Suprapubic skin (tissue), 4 donors: ENCODE measurements at regions not wholly inside any gene's neighbourhood (a gene's known extent, or its start where the extent isn't known, plus 50 kb on each side); places are given as distances from the start of the nearest gene placed in this dataset.

ENCODE experiments used
- DNase-seq, 2 donors: peaks; one replicate each; pipeline ENCODE4 v3.0.0-alpha.2; 2019; ENCODE audit warnings: low spot score in 2 of 2
- H3K27ac ChIP-seq: fragments of 200-600 bp; sonication (generic); one replicate; pipeline ENCODE4 v1.5.1; 2019
- H3K27me3 ChIP-seq: fragments of 200-600 bp; sonication (generic); one replicate; pipeline ENCODE4 v1.5.1; 2019
- H3K36me3 ChIP-seq: fragments of 200-600 bp; sonication (generic); one replicate; pipeline ENCODE4 v1.5.1; 2019
- H3K4me1 ChIP-seq: fragments of 200-600 bp; sonication (generic); one replicate; pipeline ENCODE4 v1.5.1; 2019
- H3K4me3 ChIP-seq: fragments of 200-600 bp; sonication (generic); one replicate; pipeline ENCODE4 v1.5.1; 2019; ENCODE audit warnings: mild to moderate bottlenecking
- H3K9me3 ChIP-seq: fragments of 200-600 bp; sonication (generic); one replicate; pipeline ENCODE4 v1.5.1; 2019
- EP300 ChIP-seq: sonication (generic); formaldehyde crosslinking; IDR thresholded peaks from one replicate; pipeline ENCODE4 v1.6.1; 2017; ENCODE audit warnings: antibody characterized with exemption
- POLR2A ChIP-seq, 2 donors: fragments of 450-650 bp; IDR thresholded peaks; one replicate each; pipeline ENCODE4 v1.6.1; 2017; ENCODE audit warnings: antibody characterized with exemption in 2 of 2, mild to moderate bottlenecking in 2 of 2, moderate library complexity in 2 of 2
- POLR2AphosphoS5 ChIP-seq, 3 donors: sonication (generic); formaldehyde crosslinking; IDR thresholded peaks; one replicate each; pipeline ENCODE4 v1.6.1; 2017; ENCODE audit warnings: antibody characterized with exemption in 3 of 3
- WGBS: methylation state at CpG from one replicate; pipeline ENCODE4 v1.1.5; 2018; 5-methylcytosine and 5-hydroxymethylcytosine counted together
- TF ChIP-seq, protein P1 (sequence below), 2 donors: fragments of 200-600 bp in 1 of 2; fragments of 450-650 bp in 1 of 2; sonication (generic) in 1 of 2; IDR thresholded peaks; one replicate each; pipeline ENCODE4 v1.5.1; 2016 to 2019; ENCODE audit warnings: antibody characterized with exemption in 2 of 2, mild to moderate bottlenecking in 1 of 2, moderate library complexity in 1 of 2

- H3K4me3 ChIP-seq = no peak overlapping the region
- H3K4me1 ChIP-seq = no peaks in the 10 kb centered on the region
- no peaks in the 10 kb centered on the region for H3K36me3 ChIP-seq
- WGBS = 80% methylated on average over 3 of the region's 3 CpGs
- DNase-seq = no peak
- H3K27me3 ChIP-seq = no peaks in the 10 kb centered on the region
- TF ChIP-seq POLR2A (IDR thresholded peaks at IDR 0.05) (no peak), EP300 (no peak), POLR2AphosphoS5 (IDR thresholded peaks at IDR 0.05) (no peak)
- TF ChIP-seq, protein P1, sequence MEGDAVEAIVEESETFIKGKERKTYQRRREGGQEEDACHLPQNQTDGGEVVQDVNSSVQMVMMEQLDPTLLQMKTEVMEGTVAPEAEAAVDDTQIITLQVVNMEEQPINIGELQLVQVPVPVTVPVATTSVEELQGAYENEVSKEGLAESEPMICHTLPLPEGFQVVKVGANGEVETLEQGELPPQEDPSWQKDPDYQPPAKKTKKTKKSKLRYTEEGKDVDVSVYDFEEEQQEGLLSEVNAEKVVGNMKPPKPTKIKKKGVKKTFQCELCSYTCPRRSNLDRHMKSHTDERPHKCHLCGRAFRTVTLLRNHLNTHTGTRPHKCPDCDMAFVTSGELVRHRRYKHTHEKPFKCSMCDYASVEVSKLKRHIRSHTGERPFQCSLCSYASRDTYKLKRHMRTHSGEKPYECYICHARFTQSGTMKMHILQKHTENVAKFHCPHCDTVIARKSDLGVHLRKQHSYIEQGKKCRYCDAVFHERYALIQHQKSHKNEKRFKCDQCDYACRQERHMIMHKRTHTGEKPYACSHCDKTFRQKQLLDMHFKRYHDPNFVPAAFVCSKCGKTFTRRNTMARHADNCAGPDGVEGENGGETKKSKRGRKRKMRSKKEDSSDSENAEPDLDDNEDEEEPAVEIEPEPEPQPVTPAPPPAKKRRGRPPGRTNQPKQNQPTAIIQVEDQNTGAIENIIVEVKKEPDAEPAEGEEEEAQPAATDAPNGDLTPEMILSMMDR (IDR thresholded peaks at IDR 0.05) = no peak
- H3K27ac ChIP-seq = no peak overlapping the region
- H3K9me3 ChIP-seq = no peaks in the 10 kb centered on the region
Measured at GRCh38 chr12:127005406-127005805, 1261.6 kb upstream of the TMEM132C start.

DNA sequence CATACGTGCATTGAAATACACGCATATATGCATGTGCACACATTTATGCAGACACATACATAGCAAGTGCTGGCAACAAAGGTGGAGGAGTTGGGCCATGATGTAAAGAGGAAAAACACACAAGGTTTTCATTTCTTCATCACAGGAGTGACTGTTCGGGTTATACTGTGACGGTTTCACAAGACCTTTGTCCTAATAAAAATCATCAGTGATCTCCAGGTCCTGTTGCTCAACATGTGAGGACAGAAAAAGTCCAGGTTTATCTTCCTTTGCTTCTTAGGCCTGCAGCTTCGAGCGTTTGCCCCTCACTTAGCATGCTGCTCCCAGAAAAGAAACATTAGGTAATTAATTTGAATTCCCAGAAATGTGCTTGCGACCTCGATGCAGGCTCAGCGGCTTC lies 1260.0 kb upstream of the TMEM132C start:
- no peaks in the 10 kb centered on the region for H3K9me3 ChIP-seq
- no peak for DNase-seq
- no peaks in the 10 kb centered on the region for H3K4me1 ChIP-seq
- WGBS = 80% methylated on average over 9 of the region's 9 CpGs
- TF ChIP-seq POLR2A (IDR thresholded peaks at IDR 0.05) = no peak
- no peak for TF ChIP-seq POLR2AphosphoS5 (IDR thresholded peaks at IDR 0.05)
- TF ChIP-seq, protein P1 (IDR thresholded peaks at IDR 0.05) = no peak
- TF ChIP-seq EP300 = no peak
- no peaks in the 10 kb centered on the region for H3K27me3 ChIP-seq
- H3K4me3 ChIP-seq = no peak overlapping the region
- no peak overlapping the region for H3K27ac ChIP-seq
- no peaks in the 10 kb centered on the region for H3K36me3 ChIP-seq

DNA sequence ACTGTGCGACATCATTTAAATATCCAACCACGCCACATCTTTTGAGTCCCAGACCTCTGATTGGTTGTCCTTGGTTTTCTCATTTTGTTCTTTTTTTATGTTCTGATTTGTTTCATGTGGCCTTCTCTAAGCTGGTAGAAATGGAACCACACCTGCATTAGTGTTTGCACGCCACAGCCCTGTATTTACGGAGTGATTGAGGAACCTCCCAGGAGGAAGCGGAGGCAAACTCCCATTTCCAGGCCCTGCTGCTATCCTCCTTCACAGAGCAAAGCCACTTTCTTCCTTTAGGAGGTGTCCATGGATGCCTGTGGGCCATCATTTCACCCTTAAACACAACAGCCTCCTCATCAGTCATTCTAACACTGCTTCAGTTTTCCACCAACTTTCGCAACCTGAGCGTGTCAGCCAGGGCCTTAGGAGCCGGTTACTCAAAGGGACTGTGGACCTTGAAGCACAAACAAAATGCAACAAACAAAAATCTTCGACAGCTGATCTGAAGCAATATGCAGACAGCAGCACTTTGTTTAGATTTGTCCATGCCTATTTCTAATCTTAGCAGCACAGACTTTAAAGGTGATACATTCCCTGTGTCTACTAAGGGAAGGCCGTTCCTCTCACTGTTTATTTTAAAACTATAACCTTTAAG lies 1258.1 kb upstream of the TMEM132C start:
- Histone ChIP-seq H3K27me3 (no peaks in the 10 kb centered on the region), H3K9me3 (no peaks in the 10 kb centered on the region), H3K36me3 (no peaks in the 10 kb centered on the region), H3K27ac (no peak overlapping the region), H3K4me1 (no peaks in the 10 kb centered on the region), H3K4me3 (no peak overlapping the region)
- no peak for DNase-seq
- 86% methylated on average over 10 of the region's 10 CpGs for WGBS
- TF ChIP-seq EP300 = no peak
- no peak for TF ChIP-seq POLR2A (IDR thresholded peaks at IDR 0.05)
- TF ChIP-seq, protein P1 (IDR thresholded peaks at IDR 0.05) = no peak
- no peak for TF ChIP-seq POLR2AphosphoS5 (IDR thresholded peaks at IDR 0.05)

GRCh38 chr12:127012109-127012508 lies 1254.9 kb upstream of the TMEM132C start:
- no peaks in the 10 kb centered on the region for H3K4me1 ChIP-seq
- H3K27me3 ChIP-seq = no peaks in the 10 kb centered on the region
- H3K9me3 ChIP-seq = no peaks in the 10 kb centered on the region
- H3K4me3 ChIP-seq = no peak overlapping the region
- DNase-seq = no peak
- WGBS = 93% methylated on average over 3 of the region's 3 CpGs
- H3K36me3 ChIP-seq = no peaks in the 10 kb centered on the region
- H3K27ac ChIP-seq = no peak overlapping the region
- TF ChIP-seq, protein P1 (IDR thresholded peaks at IDR 0.05) = no peak
- TF ChIP-seq POLR2AphosphoS5 (IDR thresholded peaks at IDR 0.05) = no peak
- no peak for TF ChIP-seq EP300
- TF ChIP-seq POLR2A (IDR thresholded peaks at IDR 0.05) = no peak

DNA sequence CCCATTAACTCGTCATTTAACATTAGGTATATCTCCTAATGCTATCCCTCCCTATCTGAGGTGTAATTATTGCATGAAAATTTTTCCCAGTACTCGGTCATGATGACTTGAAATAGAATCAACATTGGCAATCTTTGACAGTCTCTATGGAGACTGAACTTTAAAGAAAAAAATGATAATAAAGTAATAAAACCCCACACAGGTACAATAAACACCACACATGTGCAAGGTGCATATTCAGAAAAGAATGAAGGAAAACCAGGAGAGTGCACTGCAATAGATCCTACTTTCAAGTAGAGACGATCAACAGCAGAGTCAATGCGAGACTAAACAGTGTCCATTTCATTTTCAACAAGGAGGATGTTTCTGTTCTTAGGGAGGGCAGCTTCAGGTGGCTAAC lies 1253.8 kb upstream of the TMEM132C start:
- Histone ChIP-seq H3K27me3 (no peaks in the 10 kb centered on the region), H3K27ac (no peak overlapping the region), H3K36me3 (no peaks in the 10 kb centered on the region), H3K4me3 (no peak overlapping the region), H3K4me1 (no peaks in the 10 kb centered on the region), H3K9me3 (no peaks in the 10 kb centered on the region)
- TF ChIP-seq EP300 = no peak
- TF ChIP-seq, protein P1 (IDR thresholded peaks at IDR 0.05) = no peak
- no peak for TF ChIP-seq POLR2A (IDR thresholded peaks at IDR 0.05)
- no peak for TF ChIP-seq POLR2AphosphoS5 (IDR thresholded peaks at IDR 0.05)
- 83% methylated on average over 4 of the region's 4 CpGs for WGBS
- DNase-seq = no peak
